Neural progenitor cell (in vitro differentiated cells): ENCODE measurements at regions not wholly inside any gene's neighbourhood (a gene's known extent, or its start where the extent isn't known, plus 50 kb on each side); places are given as distances from the start of the nearest gene placed in this dataset.

Experiments used
- DNase-seq: peaks from one replicate; pipeline ENCODE4 v3.0.0-alpha.2; 2016; ENCODE audit warnings: low spot score
- H2AFZ ChIP-seq: fragments of 200-600 bp; sonication (generic); replicated peaks from 2 replicates; pipeline ENCODE4 v1.6.1; 2016; ENCODE audit warnings: antibody characterized with exemption
- H3F3A ChIP-seq: fragments of 200-600 bp; sonication (generic); 2 replicates; pipeline ENCODE4 v1.6.1; 2016; ENCODE audit warnings: antibody characterized with exemption, low read depth
- H3K27ac ChIP-seq: fragments of 200-600 bp; sonication (generic); 2 replicates; pipeline ENCODE4 v1.5.1; 2016; ENCODE audit warnings: mild to moderate bottlenecking
- H3K27me3 ChIP-seq: fragments of 200-600 bp; sonication (generic); 2 replicates; pipeline ENCODE4 v1.6.1; 2016; ENCODE audit warnings: mild to moderate bottlenecking, moderate library complexity
- H3K36me3 ChIP-seq: fragments of 200-600 bp; sonication (generic); 2 replicates; pipeline ENCODE4 v1.5.1; 2016
- H3K4me1 ChIP-seq: fragments of 200-600 bp; sonication (generic); 2 replicates; pipeline ENCODE4 v1.6.1; 2016; ENCODE audit warnings: mixed run types
- H3K4me2 ChIP-seq: fragments of 200-600 bp; sonication (generic); 2 replicates; pipeline ENCODE4 v1.6.1; 2016
- H3K4me3 ChIP-seq: fragments of 200-600 bp; sonication (generic); 2 replicates; pipeline ENCODE4 v1.5.1; 2016
- H3K79me2 ChIP-seq: fragments of 200-600 bp; sonication (generic); 2 replicates; pipeline ENCODE4 v1.6.1; 2016; ENCODE audit warnings: low read depth
- H3K9ac ChIP-seq: fragments of 200-600 bp; sonication (generic); 2 replicates; pipeline ENCODE4 v1.6.1; 2016
- H3K9me3 ChIP-seq: fragments of 200-600 bp; sonication (generic); 2 replicates; pipeline ENCODE4 v1.5.1; 2016; ENCODE audit warnings: low read depth
- H4K20me1 ChIP-seq: fragments of 200-600 bp; sonication (generic); 2 replicates; pipeline ENCODE4 v1.6.1; 2016; ENCODE audit warnings: low read depth
- H3K27ac Mint-ChIP-seq: 3 replicates; pipeline ENCODE4 v1.8.0; 2021; ENCODE audit warnings: mixed read lengths
- H3K27me3 Mint-ChIP-seq: 2 replicates; pipeline ENCODE4 v1.8.0; 2022; ENCODE audit warnings: low read depth, mild to moderate bottlenecking, inconsistent platforms, moderate library complexity, mixed read lengths; ENCODE audit not compliant: insufficient read depth
- H3K36me3 Mint-ChIP-seq: 3 replicates; pipeline ENCODE4 v1.8.0; 2021; ENCODE audit warnings: mixed read lengths
- H3K4me1 Mint-ChIP-seq: 3 replicates; pipeline ENCODE4 v1.8.0; 2021; ENCODE audit warnings: mixed read lengths
- H3K4me3 Mint-ChIP-seq: 3 replicates; pipeline ENCODE4 v1.8.0; 2021; ENCODE audit warnings: mild to moderate bottlenecking, moderate library complexity, mixed read lengths
- H3K9me3 Mint-ChIP-seq: 3 replicates; pipeline ENCODE4 v1.8.0; 2020; ENCODE audit warnings: mixed read lengths
- CTCF ChIP-seq: fragments of 200-600 bp; sonication (generic); IDR thresholded peaks from 2 replicates; pipeline ENCODE4 v1.5.1; 2017; ENCODE audit warnings: antibody characterized with exemption, mild to moderate bottlenecking
- EZH2 ChIP-seq: fragments of 200-600 bp; sonication (generic); IDR thresholded peaks from 2 replicates; pipeline ENCODE4 v1.6.1; 2017; ENCODE audit warnings: antibody characterized with exemption, mild to moderate bottlenecking, moderate library complexity
- EZH2phosphoT487 ChIP-seq: fragments of 200-600 bp; sonication (generic); IDR thresholded peaks from 2 replicates; pipeline ENCODE4 v1.6.1; 2017; ENCODE audit warnings: antibody characterized with exemption

- no peaks in the 10 kb centered on the region for H3F3A ChIP-seq
- H3K79me2 ChIP-seq: no peaks in the 10 kb centered on the region
- no peak for TF ChIP-seq CTCF
- no peak for TF ChIP-seq EZH2phosphoT487
- TF ChIP-seq EZH2: no peak
- H3K36me3 ChIP-seq: no peaks in the 10 kb centered on the region
- Mint-ChIP-seq H3K4me1 (peaks cover 9% of the 10 kb centered on the region), H3K27me3 (no peaks in the 10 kb centered on the region), H3K27ac (no peak overlapping the region), H3K9me3 (no peaks in the 10 kb centered on the region), H3K4me3 (no peak overlapping the region), H3K36me3 (no peaks in the 10 kb centered on the region)
- no peak overlapping the region for H2AFZ ChIP-seq
- no peak overlapping the region for H3K4me3 ChIP-seq
- no peak overlapping the region for H3K4me2 ChIP-seq
- H3K9ac ChIP-seq: no peak overlapping the region
- no peaks in the 10 kb centered on the region for H3K27me3 ChIP-seq
- peaks cover 8% of the 10 kb centered on the region for H3K4me1 ChIP-seq
- no peaks in the 10 kb centered on the region for H3K9me3 ChIP-seq
- no peak for DNase-seq
- no peak overlapping the region for H3K27ac ChIP-seq
- H4K20me1 ChIP-seq: no peaks in the 10 kb centered on the region
Observed at GRCh38 chr6:146885708-146886457, 287.1 kb downstream of the ADGB start.

- Histone ChIP-seq H3K36me3 (no peaks in the 10 kb centered on the region), H4K20me1 (no peaks in the 10 kb centered on the region), H2AFZ (no peak overlapping the region), H3K4me2 (no peak overlapping the region), H3K79me2 (no peaks in the 10 kb centered on the region), H3K9me3 (no peaks in the 10 kb centered on the region), H3K27me3 (no peaks in the 10 kb centered on the region), H3K4me3 (no peak overlapping the region), H3K9ac (no peak overlapping the region), H3F3A (no peaks in the 10 kb centered on the region), H3K27ac (no peak overlapping the region), H3K4me1 (no peaks in the 10 kb centered on the region)
- Mint-ChIP-seq H3K27ac (no peak overlapping the region), H3K4me1 (peaks cover 2% of the 10 kb centered on the region), H3K36me3 (no peaks in the 10 kb centered on the region), H3K27me3 (no peaks in the 10 kb centered on the region), H3K9me3 (no peaks in the 10 kb centered on the region), H3K4me3 (no peak overlapping the region)
- no peak for TF ChIP-seq EZH2phosphoT487
- no peak for TF ChIP-seq CTCF
- no peak for TF ChIP-seq EZH2
- no peak for DNase-seq
Observed at GRCh38 chr6:146886587-146887446, 288.0 kb downstream of the ADGB start.

- Histone ChIP-seq H4K20me1 (no peaks in the 10 kb centered on the region), H3K4me1 (no peaks in the 10 kb centered on the region), H2AFZ (peak overlapping the region; percentile 19), H3K9ac (no peak overlapping the region), H3K36me3 (no peaks in the 10 kb centered on the region), H3K4me3 (no peak overlapping the region), H3K27me3 (no peaks in the 10 kb centered on the region), H3K4me2 (no peak overlapping the region), H3K79me2 (no peaks in the 10 kb centered on the region), H3K9me3 (no peaks in the 10 kb centered on the region), H3F3A (no peaks in the 10 kb centered on the region), H3K27ac (no peak overlapping the region)
- Mint-ChIP-seq H3K27me3 (no peaks in the 10 kb centered on the region), H3K36me3 (no peaks in the 10 kb centered on the region), H3K4me3 (no peak overlapping the region), H3K9me3 (no peaks in the 10 kb centered on the region), H3K27ac (no peak overlapping the region), H3K4me1 (no peaks in the 10 kb centered on the region)
- no peak for DNase-seq
- TF ChIP-seq CTCF (no peak), EZH2phosphoT487 (no peak), EZH2 (no peak)
Observed at GRCh38 chr6:146887447-146888077, 288.8 kb downstream of the ADGB start.
